HPDE6-E6E7 (cell line): ENCODE measurements at regions not wholly inside any gene's neighbourhood (a gene's known extent, or its start where the extent isn't known, plus 50 kb on each side); places are given as distances from the start of the nearest gene placed in this dataset.
"Not testable (repeated sequence)": the region's sequence is repeated elsewhere in the genome, so short reads cannot be mapped to it uniquely, and the experiment has no call there.

Experiments
- DNase-seq: peaks from one replicate; pipeline ENCODE4 v3.0.0; 2011; ENCODE audit warnings: missing footprints; ENCODE audit errors: extremely low spot score

DNA sequence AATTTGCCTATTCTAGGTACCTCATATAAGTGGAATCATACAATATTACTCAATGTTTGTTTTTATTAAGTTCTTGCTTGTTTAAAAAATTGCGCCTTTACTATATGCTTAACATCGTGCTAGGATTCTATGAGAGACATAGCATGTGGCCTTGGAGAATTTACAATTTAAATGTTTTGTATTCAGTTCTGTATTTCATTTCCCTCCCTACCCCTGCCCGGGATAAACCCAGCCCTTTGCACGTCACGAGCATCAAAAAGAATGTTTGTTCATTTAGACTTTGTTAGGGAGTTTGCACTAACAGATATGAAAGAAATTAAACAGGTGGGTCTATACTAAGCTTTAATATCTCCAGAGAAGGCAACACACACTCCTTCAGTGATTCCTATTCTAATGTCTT, 75.7 kb downstream of the C18orf54 start:
- DNase-seq, result no peak

- DNase-seq, result no peak
Measured at GRCh38 chr18:54433857-54434256, 76.2 kb downstream of the C18orf54 start.

GRCh38 chr18:54434453-54434852, 76.7 kb downstream of the C18orf54 start:
- DNase-seq, result no peak

- DNase-seq, result no peak
Measured at GRCh38 chr18:54436501-54436900, 78.8 kb downstream of the C18orf54 start.

- DNase-seq, result no peak
Measured at GRCh38 chr18:54440292-54440691, 82.6 kb downstream of the C18orf54 start.

DNA sequence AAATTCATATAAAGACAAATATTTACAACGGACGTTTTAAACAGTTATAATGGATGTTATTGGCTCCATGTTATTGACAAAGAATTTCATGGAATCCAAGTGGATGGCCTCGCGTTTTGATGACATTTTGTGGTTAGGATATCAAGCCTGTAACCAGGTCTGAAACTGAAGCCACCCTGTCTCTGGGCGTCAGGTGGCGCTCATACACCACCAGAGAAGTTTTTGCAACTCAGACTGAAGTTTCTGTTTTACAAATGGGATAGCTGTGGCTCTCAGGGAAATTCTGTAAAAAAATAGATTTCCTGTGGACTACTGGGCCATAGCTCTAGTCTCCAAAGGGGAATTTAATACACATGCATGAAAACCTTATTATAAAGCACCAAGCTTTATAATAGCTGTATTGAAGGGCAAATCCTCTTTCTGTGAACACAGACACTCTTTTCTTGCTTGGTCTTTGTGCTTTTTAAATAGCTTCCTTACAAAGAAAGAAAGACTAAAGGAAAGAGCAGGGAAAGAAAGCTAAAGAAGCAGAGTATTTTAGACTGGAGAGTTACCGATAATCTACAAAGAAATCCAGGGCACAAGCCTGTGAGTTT, 86.7 kb downstream of the C18orf54 start:
- DNase-seq, result peak; percentile 34

GRCh38 chr18:54453996-54454395, 96.3 kb downstream of the C18orf54 start:
- DNase-seq, result no peak

GRCh38 chr18:54465502-54465901, 107.8 kb downstream of the C18orf54 start:
- DNase-seq, result no peak

- peak; percentile 14 for DNase-seq
Measured at GRCh38 chr18:54466248-54467005, 108.7 kb downstream of the C18orf54 start.

- no peak for DNase-seq
Measured at GRCh38 chr18:54479365-54479764, 111.7 kb upstream of the DYNAP start.

GRCh38 chr18:54480616-54481015, 110.4 kb upstream of the DYNAP start:
- DNase-seq, result no peak

- not testable (repeated sequence) for DNase-seq
Measured at GRCh38 chr18:54502451-54502850, 88.6 kb upstream of the DYNAP start.

DNA sequence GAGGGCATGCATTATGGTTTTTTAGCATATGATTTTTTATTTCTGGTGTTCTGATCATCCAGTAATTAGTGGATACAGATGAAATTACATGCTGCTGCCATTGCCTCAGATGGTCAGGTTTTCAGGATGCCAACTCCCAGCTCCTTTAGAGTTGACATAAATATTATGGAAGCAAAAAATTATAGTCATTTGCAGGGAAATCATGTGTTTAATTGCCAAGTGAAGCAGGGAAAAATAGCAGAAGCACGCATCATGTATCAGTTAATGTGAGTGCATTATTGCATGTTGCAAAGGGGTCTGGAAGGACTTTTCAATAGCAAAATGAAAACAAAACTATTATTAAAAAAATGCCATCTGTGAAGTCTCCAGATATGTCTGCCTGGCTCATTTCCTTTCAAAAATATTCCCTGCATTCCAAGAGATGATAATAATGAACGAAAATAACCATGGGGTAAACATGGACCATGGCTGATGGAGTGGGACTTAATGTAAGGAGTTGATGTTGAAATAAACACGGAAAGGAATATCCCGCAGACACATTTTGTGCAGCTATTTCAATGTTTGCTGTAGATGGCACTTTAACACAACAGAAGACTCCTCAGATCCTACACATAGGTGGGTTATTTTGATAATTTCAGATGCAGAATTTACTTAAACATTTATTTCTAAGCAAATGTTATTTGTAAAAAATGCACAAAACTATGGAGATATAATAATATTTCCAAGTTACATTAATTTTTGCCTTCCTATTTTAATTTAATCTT, 87.7 kb upstream of the DYNAP start:
- DNase-seq, result no peak

DNA sequence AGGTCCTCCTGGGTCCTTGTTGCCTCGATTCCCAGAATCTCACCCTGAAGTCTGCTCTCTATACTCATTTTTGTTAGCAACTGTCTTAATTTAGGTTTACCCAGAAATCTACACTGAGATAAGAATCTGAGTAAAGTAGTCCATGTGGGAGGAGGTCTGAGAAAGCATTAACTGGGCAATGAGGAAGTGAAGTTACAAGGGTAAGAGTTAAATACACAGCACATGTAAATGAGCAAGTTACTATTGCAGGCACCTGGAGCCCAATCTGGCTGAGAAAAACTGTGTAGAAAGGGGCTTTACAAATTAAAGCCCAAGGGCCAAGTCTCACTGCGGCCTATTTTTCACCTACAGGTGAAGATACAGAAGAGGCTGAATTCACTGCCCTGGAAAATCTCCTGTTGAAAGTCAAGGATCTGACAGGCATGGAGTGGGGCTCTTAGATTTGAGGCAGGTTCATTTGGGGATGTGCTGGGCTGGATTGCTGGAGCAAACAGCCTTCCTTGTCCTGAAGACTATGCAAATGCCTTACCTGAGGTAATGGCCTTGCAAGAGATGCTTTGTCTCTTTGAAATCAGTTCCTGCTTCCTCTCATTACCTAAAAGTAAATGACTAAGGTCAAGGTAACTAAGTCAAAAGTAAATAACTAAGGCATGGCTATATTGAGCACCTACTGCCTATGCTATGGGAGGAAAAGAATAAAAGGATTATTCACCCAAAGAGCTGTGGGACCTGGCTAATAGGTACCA, 84.4 kb upstream of the DYNAP start:
- DNase-seq, result no peak

- DNase-seq, result no peak
Measured at GRCh38 chr18:54509793-54510192, 81.3 kb upstream of the DYNAP start.

DNA sequence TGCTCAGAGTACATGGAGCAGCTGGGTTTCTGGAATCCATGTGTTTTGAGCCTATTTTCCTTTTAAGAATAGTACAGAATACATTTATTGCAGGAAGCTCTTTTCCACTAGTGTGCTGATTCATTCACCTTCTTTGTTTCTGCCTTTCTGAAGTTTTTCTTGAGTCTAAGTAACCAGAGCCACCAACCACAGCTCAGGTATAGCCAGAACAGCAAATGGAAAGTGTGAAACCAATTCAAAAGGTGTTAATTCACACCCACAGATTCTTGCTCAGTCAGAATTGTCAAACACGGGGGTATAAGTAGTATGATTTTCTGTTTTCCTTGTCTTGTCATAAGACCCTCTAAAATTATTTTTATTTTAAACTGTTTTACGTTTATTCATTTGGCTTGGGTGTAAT, 75.9 kb upstream of the DYNAP start:
- DNase-seq, result no peak

- DNase-seq, result no peak
Measured at GRCh38 chr18:54517521-54517920, 73.5 kb upstream of the DYNAP start.

GRCh38 chr18:54521846-54522245, 69.2 kb upstream of the DYNAP start:
- DNase-seq, result no peak

GRCh38 chr18:54528942-54529376, 62.1 kb upstream of the DYNAP start:
- no peak for DNase-seq

- DNase-seq, result no peak
Measured at GRCh38 chr18:54529444-54529843, 61.6 kb upstream of the DYNAP start.

- no peak for DNase-seq
Measured at GRCh38 chr18:54530285-54530684, 60.8 kb upstream of the DYNAP start.
